ENCODE measurements at regions not wholly inside any gene's neighbourhood (a gene's known extent, or its start where the extent isn't known, plus 50 kb on each side); places are given as distances from the start of the nearest gene placed in this dataset.
A peak's percentile ranks its signal among the peaks of the same experiment; 100 is the strongest.

DNA sequence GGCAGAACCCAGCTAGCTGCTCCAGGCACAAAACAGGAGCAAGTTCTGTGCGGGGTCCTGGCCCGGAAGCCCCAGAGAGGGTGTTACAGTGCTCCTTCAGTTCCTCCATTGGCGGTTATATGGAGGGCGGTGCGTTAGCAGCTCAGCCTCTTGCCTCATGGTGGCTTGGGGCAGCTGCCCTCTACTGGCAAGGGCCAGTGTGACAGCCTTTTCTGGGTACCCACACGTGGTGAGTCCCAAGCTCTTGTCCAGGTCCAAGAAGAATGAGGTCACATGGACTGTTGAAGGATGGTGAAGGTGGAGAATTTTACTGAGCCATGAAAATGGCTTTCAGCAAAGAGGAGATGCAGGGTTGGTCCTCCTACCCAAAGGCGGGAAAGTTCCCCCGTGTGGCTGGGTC is 100.5 kb downstream of the WT1 start:
- H3K27me3 ChIP-seq (ENCODE audit: insufficient read depth, poor library complexity, severe bottlenecking), result peaks cover 3% of the 10 kb centered on the region
- no peak for TF ChIP-seq POLR2AphosphoS5 (IDR thresholded peaks at IDR 0.05; ENCODE audit: low read depth)
- TF ChIP-seq, protein P1, sequence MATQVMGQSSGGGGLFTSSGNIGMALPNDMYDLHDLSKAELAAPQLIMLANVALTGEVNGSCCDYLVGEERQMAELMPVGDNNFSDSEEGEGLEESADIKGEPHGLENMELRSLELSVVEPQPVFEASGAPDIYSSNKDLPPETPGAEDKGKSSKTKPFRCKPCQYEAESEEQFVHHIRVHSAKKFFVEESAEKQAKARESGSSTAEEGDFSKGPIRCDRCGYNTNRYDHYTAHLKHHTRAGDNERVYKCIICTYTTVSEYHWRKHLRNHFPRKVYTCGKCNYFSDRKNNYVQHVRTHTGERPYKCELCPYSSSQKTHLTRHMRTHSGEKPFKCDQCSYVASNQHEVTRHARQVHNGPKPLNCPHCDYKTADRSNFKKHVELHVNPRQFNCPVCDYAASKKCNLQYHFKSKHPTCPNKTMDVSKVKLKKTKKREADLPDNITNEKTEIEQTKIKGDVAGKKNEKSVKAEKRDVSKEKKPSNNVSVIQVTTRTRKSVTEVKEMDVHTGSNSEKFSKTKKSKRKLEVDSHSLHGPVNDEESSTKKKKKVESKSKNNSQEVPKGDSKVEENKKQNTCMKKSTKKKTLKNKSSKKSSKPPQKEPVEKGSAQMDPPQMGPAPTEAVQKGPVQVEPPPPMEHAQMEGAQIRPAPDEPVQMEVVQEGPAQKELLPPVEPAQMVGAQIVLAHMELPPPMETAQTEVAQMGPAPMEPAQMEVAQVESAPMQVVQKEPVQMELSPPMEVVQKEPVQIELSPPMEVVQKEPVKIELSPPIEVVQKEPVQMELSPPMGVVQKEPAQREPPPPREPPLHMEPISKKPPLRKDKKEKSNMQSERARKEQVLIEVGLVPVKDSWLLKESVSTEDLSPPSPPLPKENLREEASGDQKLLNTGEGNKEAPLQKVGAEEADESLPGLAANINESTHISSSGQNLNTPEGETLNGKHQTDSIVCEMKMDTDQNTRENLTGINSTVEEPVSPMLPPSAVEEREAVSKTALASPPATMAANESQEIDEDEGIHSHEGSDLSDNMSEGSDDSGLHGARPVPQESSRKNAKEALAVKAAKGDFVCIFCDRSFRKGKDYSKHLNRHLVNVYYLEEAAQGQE (IDR thresholded peaks at IDR 0.05; ENCODE audit: insufficient replicate concordance, low read depth), result no peak
- no peak for TF ChIP-seq SPI1 (IDR thresholded peaks at IDR 0.05; ENCODE audit: borderline replicate concordance, low read depth)
- TF ChIP-seq, protein P2, sequence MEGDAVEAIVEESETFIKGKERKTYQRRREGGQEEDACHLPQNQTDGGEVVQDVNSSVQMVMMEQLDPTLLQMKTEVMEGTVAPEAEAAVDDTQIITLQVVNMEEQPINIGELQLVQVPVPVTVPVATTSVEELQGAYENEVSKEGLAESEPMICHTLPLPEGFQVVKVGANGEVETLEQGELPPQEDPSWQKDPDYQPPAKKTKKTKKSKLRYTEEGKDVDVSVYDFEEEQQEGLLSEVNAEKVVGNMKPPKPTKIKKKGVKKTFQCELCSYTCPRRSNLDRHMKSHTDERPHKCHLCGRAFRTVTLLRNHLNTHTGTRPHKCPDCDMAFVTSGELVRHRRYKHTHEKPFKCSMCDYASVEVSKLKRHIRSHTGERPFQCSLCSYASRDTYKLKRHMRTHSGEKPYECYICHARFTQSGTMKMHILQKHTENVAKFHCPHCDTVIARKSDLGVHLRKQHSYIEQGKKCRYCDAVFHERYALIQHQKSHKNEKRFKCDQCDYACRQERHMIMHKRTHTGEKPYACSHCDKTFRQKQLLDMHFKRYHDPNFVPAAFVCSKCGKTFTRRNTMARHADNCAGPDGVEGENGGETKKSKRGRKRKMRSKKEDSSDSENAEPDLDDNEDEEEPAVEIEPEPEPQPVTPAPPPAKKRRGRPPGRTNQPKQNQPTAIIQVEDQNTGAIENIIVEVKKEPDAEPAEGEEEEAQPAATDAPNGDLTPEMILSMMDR (IDR thresholded peaks at IDR 0.05; ENCODE audit: insufficient read depth, low read length), result no peak
- TF ChIP-seq GABPA (IDR thresholded peaks at IDR 0.05; ENCODE audit: low read depth), result no peak
- H3K27ac ChIP-seq (replicated peaks), result no peak overlapping the region
- H3K4me3 ChIP-seq (replicated peaks; ENCODE audit: insufficient read depth, low read length), result no peak overlapping the region
- peak in 1 of 2 experiments; percentile 36 for DNase-seq (ENCODE audit: low read depth in 1 of 2, low spot score in 1 of 2)
